ENCODE measurements at regions not wholly inside any gene's neighbourhood (a gene's known extent, or its start where the extent isn't known, plus 50 kb on each side); places are given as distances from the start of the nearest gene placed in this dataset.
"Not testable (repeated sequence)": the region's sequence is repeated elsewhere in the genome, so short reads cannot be mapped to it uniquely, and the experiment has no call there.

- DNase-seq (ENCODE audit: low spot score in 2 of 2) = no peak
- Histone ChIP-seq H3K9me3 (no peaks in the 10 kb centered on the region), H3K27me3 (no peaks in the 10 kb centered on the region), H3K36me3 (no peaks in the 10 kb centered on the region), H3K27ac (no peak overlapping the region), H3K4me3 (no peak overlapping the region), H3K4me1 (no peaks in the 10 kb centered on the region)
- intact Hi-C loops (cut with DNase I; ENCODE audit: low total_unique reads) = no loop called here
- TF ChIP-seq POLR2AphosphoS5 (IDR thresholded peaks at IDR 0.05) (no peak), CTCF (IDR thresholded peaks at IDR 0.05) (no peak), POLR2A (IDR thresholded peaks at IDR 0.05) (no peak)
Observed at GRCh38 chr6:112522587-112522986, 175.5 kb downstream of the RFPL4B start.

GRCh38 chr6:112524071-112524470 is 176.9 kb downstream of the RFPL4B start:
- Histone ChIP-seq H3K27me3 (no peaks in the 10 kb centered on the region), H3K4me1 (no peaks in the 10 kb centered on the region), H3K9me3 (no peaks in the 10 kb centered on the region), H3K4me3 (no peak overlapping the region), H3K36me3 (no peaks in the 10 kb centered on the region), H3K27ac (no peak overlapping the region)
- TF ChIP-seq POLR2A (IDR thresholded peaks at IDR 0.05) = no peak
- TF ChIP-seq CTCF (IDR thresholded peaks at IDR 0.05) = no peak
- TF ChIP-seq POLR2AphosphoS5 (IDR thresholded peaks at IDR 0.05) = no peak
- no peak for DNase-seq (ENCODE audit: low spot score in 2 of 2)
- intact Hi-C loops (cut with DNase I; ENCODE audit: low total_unique reads) = no loop called here

- H3K27ac ChIP-seq = no peak overlapping the region
- DNase-seq (ENCODE audit: low spot score in 2 of 2) = no peak
- intact Hi-C loops (cut with DNase I; ENCODE audit: low total_unique reads) = no loop called here
- no peaks in the 10 kb centered on the region for H3K4me1 ChIP-seq
- H3K9me3 ChIP-seq = no peaks in the 10 kb centered on the region
- no peak overlapping the region for H3K4me3 ChIP-seq
- TF ChIP-seq CTCF (IDR thresholded peaks at IDR 0.05) (no peak), POLR2AphosphoS5 (IDR thresholded peaks at IDR 0.05) (no peak), POLR2A (IDR thresholded peaks at IDR 0.05) (no peak)
- no peaks in the 10 kb centered on the region for H3K36me3 ChIP-seq
- no peaks in the 10 kb centered on the region for H3K27me3 ChIP-seq
Observed at GRCh38 chr6:112525749-112526148, 178.6 kb downstream of the RFPL4B start.

DNA sequence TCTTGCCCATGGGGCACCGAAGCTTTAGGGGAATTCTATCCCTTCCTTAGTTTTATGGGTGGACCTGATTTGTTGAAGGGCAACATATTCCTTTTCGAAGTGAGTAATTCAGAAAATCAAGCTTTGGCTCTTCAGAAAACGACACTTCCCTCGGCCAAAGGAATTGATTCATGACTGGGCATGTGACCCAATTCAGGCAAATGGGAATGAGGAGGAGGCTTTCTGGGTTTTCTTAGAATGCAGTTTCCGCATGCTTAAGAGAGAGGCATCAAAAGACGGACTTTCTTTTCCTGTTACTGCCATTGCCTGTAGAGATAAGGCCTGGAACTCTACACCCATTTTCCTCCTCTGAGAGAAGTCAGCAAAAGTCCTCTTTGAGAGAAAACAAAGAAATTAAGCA is 179.5 kb downstream of the RFPL4B start:
- H3K4me1 ChIP-seq = no peaks in the 10 kb centered on the region

GRCh38 chr6:112528306-112528705 is 181.2 kb downstream of the RFPL4B start:
- H3K9me3 ChIP-seq; H3K27ac ChIP-seq; H3K27me3 ChIP-seq; intact Hi-C loops (cut with DNase I; ENCODE audit: low total_unique reads); H3K4me3 ChIP-seq; H3K36me3 ChIP-seq; H3K4me1 ChIP-seq; DNase-seq (ENCODE audit: low spot score in 2 of 2): not testable (repeated sequence)

More for the DNA sequence above, 179.5 kb downstream of the RFPL4B start:
- no peak for DNase-seq (ENCODE audit: low spot score in 2 of 2)
- Histone ChIP-seq H3K27ac (no peak overlapping the region), H3K36me3 (no peaks in the 10 kb centered on the region), H3K27me3 (no peaks in the 10 kb centered on the region), H3K9me3 (no peaks in the 10 kb centered on the region), H3K4me3 (no peak overlapping the region)
- no peak for TF ChIP-seq CTCF (IDR thresholded peaks at IDR 0.05)
- no peak for TF ChIP-seq POLR2A (IDR thresholded peaks at IDR 0.05)
- TF ChIP-seq POLR2AphosphoS5 (IDR thresholded peaks at IDR 0.05) = no peak
- intact Hi-C loops (cut with DNase I; ENCODE audit: low total_unique reads) = no loop called here

DNA sequence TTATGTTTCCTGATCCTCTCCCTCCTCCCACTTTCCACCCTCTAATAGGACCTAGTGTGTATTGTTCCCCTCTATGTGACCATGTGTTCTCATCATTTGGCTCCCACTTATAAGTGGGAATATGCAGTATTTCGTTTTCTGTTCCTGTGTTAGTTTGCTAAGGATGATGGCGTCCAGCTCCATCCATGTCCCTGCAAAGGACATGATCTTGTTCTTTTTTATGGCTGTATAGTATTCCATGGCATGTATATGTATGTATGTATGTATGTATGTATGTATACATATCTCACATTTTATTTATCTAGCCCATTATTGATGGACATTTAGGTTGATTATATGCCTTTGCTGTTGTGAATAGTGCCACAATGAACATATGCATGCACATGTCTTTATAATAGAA is 188.7 kb downstream of the RFPL4B start:
- TF ChIP-seq CTCF (IDR thresholded peaks at IDR 0.05) (no peak), POLR2AphosphoS5 (IDR thresholded peaks at IDR 0.05) (no peak), POLR2A (IDR thresholded peaks at IDR 0.05) (no peak)

More for the DNA sequence above, 188.7 kb downstream of the RFPL4B start:
- no peaks in the 10 kb centered on the region for H3K36me3 ChIP-seq
- no peak overlapping the region for H3K27ac ChIP-seq
- H3K27me3 ChIP-seq = no peaks in the 10 kb centered on the region
- no peak for DNase-seq (ENCODE audit: low spot score in 2 of 2)
- no peak overlapping the region for H3K4me3 ChIP-seq
- no peaks in the 10 kb centered on the region for H3K4me1 ChIP-seq
- no peaks in the 10 kb centered on the region for H3K9me3 ChIP-seq
- intact Hi-C loops (cut with DNase I; ENCODE audit: low total_unique reads) = no loop called here
